Ishikawa (cell line): ENCODE measurements at regions not wholly inside any gene's neighbourhood (a gene's known extent, or its start where the extent isn't known, plus 50 kb on each side); places are given as distances from the start of the nearest gene placed in this dataset.

Source experiments
- CEBPB ChIP-seq: IDR thresholded peaks from 2 replicates; pipeline ENCODE4 v1.6.1; 2012
- CREB1 ChIP-seq: IDR thresholded peaks from 2 replicates; pipeline ENCODE4 v1.6.1; 2012; ENCODE audit warnings: low read depth
- EGR1 ChIP-seq: IDR thresholded peaks from 2 replicates; pipeline ENCODE4 v1.6.1; 2012
- EP300 ChIP-seq: IDR thresholded peaks from 2 replicates; pipeline ENCODE4 v1.6.1; 2012; ENCODE audit warnings: borderline replicate concordance
- FOXM1 ChIP-seq: IDR thresholded peaks from 2 replicates; pipeline ENCODE4 v1.6.1; 2012; ENCODE audit warnings: low read depth, borderline replicate concordance
- MAX ChIP-seq: IDR thresholded peaks from 2 replicates; pipeline ENCODE4 v1.6.1; 2012
- NFIC ChIP-seq: IDR thresholded peaks from 2 replicates; pipeline ENCODE4 v1.6.1; 2012
- RAD21 ChIP-seq: IDR thresholded peaks from 2 replicates; pipeline ENCODE4 v1.6.1; 2012; ENCODE audit warnings: low read depth
- TAF1 ChIP-seq: IDR thresholded peaks from 2 replicates; pipeline ENCODE4 v1.6.1; 2012; ENCODE audit warnings: low read depth, mild to moderate bottlenecking
- TCF12 ChIP-seq: IDR thresholded peaks from 2 replicates; pipeline ENCODE4 v1.6.1; 2012; ENCODE audit warnings: low read depth
- TEAD4 ChIP-seq: IDR thresholded peaks from 2 replicates; pipeline ENCODE4 v1.6.1; 2012
- USF1 ChIP-seq: IDR thresholded peaks from 2 replicates; pipeline ENCODE4 v1.6.1; 2012
- YY1 ChIP-seq: IDR thresholded peaks from 2 replicates; pipeline ENCODE4 v1.6.1; 2012; ENCODE audit warnings: low read depth
- ZBTB7A ChIP-seq: IDR thresholded peaks from 2 replicates; pipeline ENCODE4 v1.6.1; 2012; ENCODE audit warnings: low read depth
- TF ChIP-seq, protein P1 (sequence below): IDR thresholded peaks from 2 replicates; pipeline ENCODE4 v1.6.1; 2012; ENCODE audit warnings: low read depth, mild to moderate bottlenecking

DNA sequence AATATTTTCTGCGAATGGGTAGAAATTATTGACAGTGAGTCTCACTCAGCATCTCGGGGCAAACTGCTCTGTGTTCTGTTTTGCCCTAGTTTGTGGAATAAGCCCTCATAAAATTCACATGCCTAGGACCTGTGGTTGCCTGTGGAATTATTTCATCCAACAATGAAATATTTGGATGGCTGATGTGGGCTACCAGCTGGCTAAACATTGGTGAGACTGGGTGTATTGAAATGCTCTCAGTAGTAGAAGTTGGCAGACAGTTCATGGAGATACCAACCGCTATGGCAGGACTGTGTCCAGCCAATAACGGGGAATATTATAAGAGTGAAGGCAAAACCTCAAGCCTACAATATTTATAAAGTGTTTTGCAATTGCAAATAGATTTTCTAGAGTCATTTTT is 344.1 kb upstream of the RPS23 start:
- TF ChIP-seq RAD21 (no peak), NFIC (no peak), MAX (no peak), TEAD4 (no peak), EGR1 (no peak), CREB1 (no peak), TCF12 (no peak), ZBTB7A (no peak), YY1 (no peak), CEBPB (no peak), TAF1 (no peak), EP300 (no peak), USF1 (no peak), FOXM1 (no peak)
- TF ChIP-seq, protein P1, sequence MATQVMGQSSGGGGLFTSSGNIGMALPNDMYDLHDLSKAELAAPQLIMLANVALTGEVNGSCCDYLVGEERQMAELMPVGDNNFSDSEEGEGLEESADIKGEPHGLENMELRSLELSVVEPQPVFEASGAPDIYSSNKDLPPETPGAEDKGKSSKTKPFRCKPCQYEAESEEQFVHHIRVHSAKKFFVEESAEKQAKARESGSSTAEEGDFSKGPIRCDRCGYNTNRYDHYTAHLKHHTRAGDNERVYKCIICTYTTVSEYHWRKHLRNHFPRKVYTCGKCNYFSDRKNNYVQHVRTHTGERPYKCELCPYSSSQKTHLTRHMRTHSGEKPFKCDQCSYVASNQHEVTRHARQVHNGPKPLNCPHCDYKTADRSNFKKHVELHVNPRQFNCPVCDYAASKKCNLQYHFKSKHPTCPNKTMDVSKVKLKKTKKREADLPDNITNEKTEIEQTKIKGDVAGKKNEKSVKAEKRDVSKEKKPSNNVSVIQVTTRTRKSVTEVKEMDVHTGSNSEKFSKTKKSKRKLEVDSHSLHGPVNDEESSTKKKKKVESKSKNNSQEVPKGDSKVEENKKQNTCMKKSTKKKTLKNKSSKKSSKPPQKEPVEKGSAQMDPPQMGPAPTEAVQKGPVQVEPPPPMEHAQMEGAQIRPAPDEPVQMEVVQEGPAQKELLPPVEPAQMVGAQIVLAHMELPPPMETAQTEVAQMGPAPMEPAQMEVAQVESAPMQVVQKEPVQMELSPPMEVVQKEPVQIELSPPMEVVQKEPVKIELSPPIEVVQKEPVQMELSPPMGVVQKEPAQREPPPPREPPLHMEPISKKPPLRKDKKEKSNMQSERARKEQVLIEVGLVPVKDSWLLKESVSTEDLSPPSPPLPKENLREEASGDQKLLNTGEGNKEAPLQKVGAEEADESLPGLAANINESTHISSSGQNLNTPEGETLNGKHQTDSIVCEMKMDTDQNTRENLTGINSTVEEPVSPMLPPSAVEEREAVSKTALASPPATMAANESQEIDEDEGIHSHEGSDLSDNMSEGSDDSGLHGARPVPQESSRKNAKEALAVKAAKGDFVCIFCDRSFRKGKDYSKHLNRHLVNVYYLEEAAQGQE, result no peak

- TF ChIP-seq EGR1, result no peak
- TF ChIP-seq FOXM1, result no peak
- no peak for TF ChIP-seq ZBTB7A
- TF ChIP-seq RAD21, result no peak
These were observed 342.9 kb upstream of the RPS23 start for GRCh38 chr5:82620957-82621600.

- TF ChIP-seq FOXM1, result no peak
- no peak for TF ChIP-seq USF1
- no peak for TF ChIP-seq TCF12
- TF ChIP-seq YY1, result no peak
- no peak for TF ChIP-seq EGR1
These were observed 340.9 kb upstream of the RPS23 start for GRCh38 chr5:82619097-82619496.

- no peak for TF ChIP-seq CREB1
- no peak for TF ChIP-seq RAD21
- TF ChIP-seq NFIC, result no peak
- no peak for TF ChIP-seq MAX
- TF ChIP-seq TEAD4, result no peak
- TF ChIP-seq USF1, result no peak
- TF ChIP-seq, protein P1, result no peak
- no peak for TF ChIP-seq TAF1
- no peak for TF ChIP-seq EGR1
- TF ChIP-seq FOXM1, result no peak
- TF ChIP-seq EP300, result no peak
- no peak for TF ChIP-seq TCF12
- TF ChIP-seq CEBPB, result no peak
- TF ChIP-seq ZBTB7A, result no peak
- TF ChIP-seq YY1, result no peak
These were observed 336.6 kb upstream of the RPS23 start for GRCh38 chr5:82614706-82615105.

- TF ChIP-seq, protein P1, result no peak
- no peak for TF ChIP-seq EGR1
- no peak for TF ChIP-seq FOXM1
These were observed 335.7 kb upstream of the RPS23 start for GRCh38 chr5:82613891-82614290.
